ENCODE measurements at regions not wholly inside any gene's neighbourhood (a gene's known extent, or its start where the extent isn't known, plus 50 kb on each side); places are given as distances from the start of the nearest gene placed in this dataset.

DNA sequence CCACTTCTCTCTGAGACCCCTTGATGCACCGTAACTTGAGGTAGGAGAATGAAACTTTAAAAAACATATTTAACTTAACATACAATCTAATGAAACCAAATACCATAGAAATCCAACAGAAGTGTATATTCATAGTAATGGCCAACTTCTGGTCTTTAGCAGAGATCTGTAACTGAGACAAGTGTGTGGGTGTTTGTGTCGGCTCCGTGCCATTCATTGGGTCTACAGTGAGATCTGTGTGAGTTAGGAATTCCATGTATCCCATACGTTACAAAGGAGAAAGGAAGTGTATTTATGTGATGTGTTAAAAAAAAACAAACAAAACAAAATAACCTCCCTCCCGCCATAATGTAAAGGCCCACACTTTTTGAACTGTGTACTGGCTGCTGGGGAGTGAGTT is 348.0 kb upstream of the NR3C2 start:
- no peak overlapping the region for H3K4me3 ChIP-seq (ENCODE audit: insufficient read depth, low read length)
- H3K27me3 ChIP-seq (ENCODE audit: insufficient read depth, low read length) = no peaks in the 10 kb centered on the region
- H3K9me3 ChIP-seq (ENCODE audit: low read depth, low read length) = no peaks in the 10 kb centered on the region
- no peaks in the 10 kb centered on the region for H3K79me2 ChIP-seq (ENCODE audit: insufficient read depth, low read length)
- H3K36me3 ChIP-seq (ENCODE audit: insufficient read depth, low read length) = no peaks in the 10 kb centered on the region
- no peak overlapping the region for H3K4me2 ChIP-seq (ENCODE audit: insufficient read depth, low read length)
- DNase-seq (ENCODE audit: insufficient read length, low spot score, missing footprints) = no peak
- no peak overlapping the region for H3K27ac ChIP-seq (ENCODE audit: low read depth, low read length)
- H4K20me1 ChIP-seq (ENCODE audit: insufficient read depth, low read length) = no peaks in the 10 kb centered on the region
- H3K4me1 ChIP-seq (ENCODE audit: insufficient read depth, low read length) = no peaks in the 10 kb centered on the region
- TF ChIP-seq, protein P1, sequence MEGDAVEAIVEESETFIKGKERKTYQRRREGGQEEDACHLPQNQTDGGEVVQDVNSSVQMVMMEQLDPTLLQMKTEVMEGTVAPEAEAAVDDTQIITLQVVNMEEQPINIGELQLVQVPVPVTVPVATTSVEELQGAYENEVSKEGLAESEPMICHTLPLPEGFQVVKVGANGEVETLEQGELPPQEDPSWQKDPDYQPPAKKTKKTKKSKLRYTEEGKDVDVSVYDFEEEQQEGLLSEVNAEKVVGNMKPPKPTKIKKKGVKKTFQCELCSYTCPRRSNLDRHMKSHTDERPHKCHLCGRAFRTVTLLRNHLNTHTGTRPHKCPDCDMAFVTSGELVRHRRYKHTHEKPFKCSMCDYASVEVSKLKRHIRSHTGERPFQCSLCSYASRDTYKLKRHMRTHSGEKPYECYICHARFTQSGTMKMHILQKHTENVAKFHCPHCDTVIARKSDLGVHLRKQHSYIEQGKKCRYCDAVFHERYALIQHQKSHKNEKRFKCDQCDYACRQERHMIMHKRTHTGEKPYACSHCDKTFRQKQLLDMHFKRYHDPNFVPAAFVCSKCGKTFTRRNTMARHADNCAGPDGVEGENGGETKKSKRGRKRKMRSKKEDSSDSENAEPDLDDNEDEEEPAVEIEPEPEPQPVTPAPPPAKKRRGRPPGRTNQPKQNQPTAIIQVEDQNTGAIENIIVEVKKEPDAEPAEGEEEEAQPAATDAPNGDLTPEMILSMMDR (IDR thresholded peaks at IDR 0.05; ENCODE audit: extremely low read depth, low read depth, low read length) = no peak
- H2AFZ ChIP-seq (ENCODE audit: low read length) = no peak overlapping the region

DNA sequence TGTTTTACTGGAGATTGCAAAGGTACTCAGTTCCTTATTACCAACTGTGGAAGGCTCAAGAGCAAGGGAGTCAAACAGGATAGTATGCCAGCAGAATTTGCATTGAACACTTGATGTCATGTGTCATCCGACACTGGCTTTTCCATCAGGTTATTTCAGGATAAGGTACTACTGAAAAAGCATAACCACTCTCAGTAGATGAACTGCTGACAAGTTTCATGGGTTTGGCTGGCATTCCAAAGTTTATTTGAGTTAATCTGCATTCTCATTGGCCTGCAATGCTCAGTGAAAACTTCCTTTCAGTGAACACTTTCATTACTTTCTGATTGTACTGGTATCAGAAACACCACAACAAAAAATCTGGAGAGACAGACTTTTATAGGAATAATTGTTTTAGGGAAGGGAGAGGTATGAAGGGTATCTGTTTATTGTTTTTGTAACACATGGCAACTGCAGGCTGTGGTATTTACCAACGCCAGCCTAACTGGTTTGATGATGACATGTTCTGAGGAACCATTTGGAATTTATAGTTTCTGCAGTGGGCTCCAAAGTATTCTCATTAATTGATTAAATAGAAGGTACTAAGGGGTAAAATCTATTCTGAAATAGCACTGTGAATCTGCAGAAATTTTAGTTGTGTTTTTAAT is 345.7 kb upstream of the NR3C2 start:
- no peak overlapping the region for H2AFZ ChIP-seq (ENCODE audit: low read length)
- no peaks in the 10 kb centered on the region for H3K36me3 ChIP-seq (ENCODE audit: insufficient read depth, low read length)
- TF ChIP-seq, protein P1 (IDR thresholded peaks at IDR 0.05; ENCODE audit: extremely low read depth, low read depth, low read length) = no peak
- no peak overlapping the region for H3K4me3 ChIP-seq (ENCODE audit: insufficient read depth, low read length)
- H4K20me1 ChIP-seq (ENCODE audit: insufficient read depth, low read length) = no peaks in the 10 kb centered on the region
- H3K9me3 ChIP-seq (ENCODE audit: low read depth, low read length) = no peaks in the 10 kb centered on the region
- no peaks in the 10 kb centered on the region for H3K4me1 ChIP-seq (ENCODE audit: insufficient read depth, low read length)
- no peaks in the 10 kb centered on the region for H3K79me2 ChIP-seq (ENCODE audit: insufficient read depth, low read length)
- no peak overlapping the region for H3K4me2 ChIP-seq (ENCODE audit: insufficient read depth, low read length)
- H3K27me3 ChIP-seq (ENCODE audit: insufficient read depth, low read length) = no peaks in the 10 kb centered on the region
- DNase-seq (ENCODE audit: insufficient read length, low spot score, missing footprints) = no peak
- no peak overlapping the region for H3K27ac ChIP-seq (ENCODE audit: low read depth, low read length)

DNA sequence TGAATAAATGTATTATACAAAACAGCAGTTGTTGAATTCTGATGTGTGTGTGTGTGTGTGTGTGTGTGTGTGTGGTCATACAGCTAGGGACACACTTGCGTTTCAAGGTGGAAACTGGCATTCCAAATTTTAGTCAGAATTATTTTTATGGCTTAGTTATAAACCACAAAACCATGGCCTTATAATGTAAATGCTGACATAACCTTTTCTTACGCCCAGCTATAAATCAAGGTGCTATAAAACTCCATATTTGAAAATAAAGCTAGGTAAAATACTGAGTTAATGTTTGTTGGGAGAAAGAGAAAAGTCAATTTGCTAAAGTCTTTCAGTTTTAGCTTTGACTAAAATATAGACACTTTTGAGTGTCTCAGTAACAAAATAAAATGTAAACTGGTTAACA is 345.1 kb upstream of the NR3C2 start:
- H3K9me3 ChIP-seq (ENCODE audit: low read depth, low read length) = no peaks in the 10 kb centered on the region
- H3K4me1 ChIP-seq (ENCODE audit: insufficient read depth, low read length) = no peaks in the 10 kb centered on the region
- no peaks in the 10 kb centered on the region for H3K79me2 ChIP-seq (ENCODE audit: insufficient read depth, low read length)
- TF ChIP-seq, protein P1 (IDR thresholded peaks at IDR 0.05; ENCODE audit: extremely low read depth, low read depth, low read length) = no peak
- no peak overlapping the region for H2AFZ ChIP-seq (ENCODE audit: low read length)
- no peaks in the 10 kb centered on the region for H4K20me1 ChIP-seq (ENCODE audit: insufficient read depth, low read length)
- H3K36me3 ChIP-seq (ENCODE audit: insufficient read depth, low read length) = no peaks in the 10 kb centered on the region
- no peak overlapping the region for H3K4me2 ChIP-seq (ENCODE audit: insufficient read depth, low read length)
- H3K27ac ChIP-seq (ENCODE audit: low read depth, low read length) = no peak overlapping the region
- no peak for DNase-seq (ENCODE audit: insufficient read length, low spot score, missing footprints)
- H3K27me3 ChIP-seq (ENCODE audit: insufficient read depth, low read length) = no peaks in the 10 kb centered on the region
- H3K4me3 ChIP-seq (ENCODE audit: insufficient read depth, low read length) = no peak overlapping the region

DNA sequence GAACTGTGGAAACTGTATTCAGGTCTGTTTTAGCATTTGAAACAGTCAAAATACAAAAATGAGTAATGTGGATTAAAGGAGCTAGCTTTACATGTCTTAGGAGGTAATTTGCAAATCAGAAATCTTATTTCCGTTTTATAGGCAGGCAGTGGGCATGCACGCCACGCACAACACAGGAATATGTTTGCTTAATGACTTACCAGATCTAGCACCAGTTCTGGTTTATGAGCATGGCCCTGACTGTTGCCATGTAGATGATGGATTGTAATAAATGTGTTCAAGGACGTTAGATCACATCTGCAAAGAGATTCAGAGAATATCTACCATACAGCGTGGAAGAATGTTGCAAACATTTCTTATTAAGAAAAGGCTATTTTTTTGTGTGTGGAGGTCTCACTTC is 344.5 kb upstream of the NR3C2 start:
- Histone ChIP-seq H3K36me3 (ENCODE audit: insufficient read depth, low read length) (no peaks in the 10 kb centered on the region), H3K79me2 (ENCODE audit: insufficient read depth, low read length) (no peaks in the 10 kb centered on the region), H3K4me1 (ENCODE audit: insufficient read depth, low read length) (no peaks in the 10 kb centered on the region), H3K27me3 (ENCODE audit: insufficient read depth, low read length) (no peaks in the 10 kb centered on the region), H2AFZ (ENCODE audit: low read length) (no peak overlapping the region), H3K4me2 (ENCODE audit: insufficient read depth, low read length) (no peak overlapping the region), H3K4me3 (ENCODE audit: insufficient read depth, low read length) (no peak overlapping the region), H3K27ac (ENCODE audit: low read depth, low read length) (no peak overlapping the region), H4K20me1 (ENCODE audit: insufficient read depth, low read length) (no peaks in the 10 kb centered on the region), H3K9me3 (ENCODE audit: low read depth, low read length) (no peaks in the 10 kb centered on the region)
- TF ChIP-seq, protein P1 (IDR thresholded peaks at IDR 0.05; ENCODE audit: extremely low read depth, low read depth, low read length) = no peak
- DNase-seq (ENCODE audit: insufficient read length, low spot score, missing footprints) = no peak
